ENCODE measurements at regions not wholly inside any gene's neighbourhood (a gene's known extent, or its start where the extent isn't known, plus 50 kb on each side); places are given as distances from the start of the nearest gene placed in this dataset.

DNA sequence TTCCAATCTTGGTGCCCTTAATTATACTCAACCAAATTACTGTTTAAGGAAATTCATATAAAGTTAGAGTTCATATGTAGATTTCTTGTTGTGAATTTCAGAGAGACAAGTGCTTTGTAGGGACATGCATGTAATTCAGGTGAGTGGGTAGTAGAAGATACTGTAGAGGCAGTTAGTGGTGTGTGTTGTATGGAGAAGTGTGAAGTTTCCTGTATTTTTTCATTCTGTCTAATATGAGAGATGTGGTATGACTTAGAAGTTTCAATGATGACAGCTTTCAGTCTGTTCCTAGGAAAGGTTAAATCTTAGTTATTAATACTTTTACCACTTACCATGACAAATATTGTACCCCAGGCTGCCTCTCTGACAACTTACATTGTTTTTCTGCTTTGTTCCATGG is 294.2 kb downstream of the TDRD3 start:
- TF ChIP-seq, protein P1, sequence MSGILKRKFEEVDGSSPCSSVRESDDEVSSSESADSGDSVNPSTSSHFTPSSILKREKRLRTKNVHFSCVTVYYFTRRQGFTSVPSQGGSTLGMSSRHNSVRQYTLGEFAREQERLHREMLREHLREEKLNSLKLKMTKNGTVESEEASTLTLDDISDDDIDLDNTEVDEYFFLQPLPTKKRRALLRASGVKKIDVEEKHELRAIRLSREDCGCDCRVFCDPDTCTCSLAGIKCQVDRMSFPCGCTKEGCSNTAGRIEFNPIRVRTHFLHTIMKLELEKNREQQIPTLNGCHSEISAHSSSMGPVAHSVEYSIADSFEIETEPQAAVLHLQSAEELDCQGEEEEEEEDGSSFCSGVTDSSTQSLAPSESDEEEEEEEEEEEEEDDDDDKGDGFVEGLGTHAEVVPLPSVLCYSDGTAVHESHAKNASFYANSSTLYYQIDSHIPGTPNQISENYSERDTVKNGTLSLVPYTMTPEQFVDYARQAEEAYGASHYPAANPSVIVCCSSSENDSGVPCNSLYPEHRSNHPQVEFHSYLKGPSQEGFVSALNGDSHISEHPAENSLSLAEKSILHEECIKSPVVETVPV (CRISPR knock-in tag; IDR thresholded peaks at IDR 0.05), result no peak
- TF ChIP-seq RARB (CRISPR knock-in tag; IDR thresholded peaks at IDR 0.05) (no peak), PPARA (CRISPR knock-in tag; IDR thresholded peaks at IDR 0.05; ENCODE audit: borderline replicate concordance) (no peak), ARNTL (CRISPR knock-in tag; IDR thresholded peaks at IDR 0.05; ENCODE audit: borderline replicate concordance, low read depth) (no peak), ZFP3 (CRISPR knock-in tag; IDR thresholded peaks at IDR 0.05) (no peak)

All from SK-N-SH treated with all-trans-retinoic acid at 6 μM for 48 hours (cell line).